ENCODE measurements at regions not wholly inside any gene's neighbourhood (a gene's known extent, or its start where the extent isn't known, plus 50 kb on each side); places are given as distances from the start of the nearest gene placed in this dataset.

- Histone ChIP-seq H3K4me1 (ENCODE audit: control insufficient read depth, insufficient read depth, low read length) (peaks cover 9% of the 10 kb centered on the region), H3K27me3 (ENCODE audit: control insufficient read depth, insufficient read depth, low read length) (no peaks in the 10 kb centered on the region), H3K9me3 (replicated peaks; ENCODE audit: low read length) (no peaks in the 10 kb centered on the region), H3K36me3 (ENCODE audit: insufficient read depth, low read length) (no peaks in the 10 kb centered on the region), H3K4me3 (ENCODE audit: low read length) (no peak overlapping the region), H3K4me2 (ENCODE audit: low read length) (no peak overlapping the region), H3K9ac (ENCODE audit: low read depth, low read length) (no peak overlapping the region)
Measured at GRCh38 chr10:7025296-7025695, 385.5 kb downstream of the SFMBT2 start.

GRCh38 chr10:7015457-7015856 is 395.4 kb downstream of the SFMBT2 start:
- peaks cover 6% of the 10 kb centered on the region for H3K27me3 ChIP-seq (ENCODE audit: control insufficient read depth, insufficient read depth, low read length)
- no peaks in the 10 kb centered on the region for H3K36me3 ChIP-seq (ENCODE audit: insufficient read depth, low read length)
- no peaks in the 10 kb centered on the region for H3K4me1 ChIP-seq (ENCODE audit: control insufficient read depth, insufficient read depth, low read length)
- no peak overlapping the region for H3K4me3 ChIP-seq (ENCODE audit: low read length)
- H3K4me2 ChIP-seq (ENCODE audit: low read length), result no peak overlapping the region
- H3K9ac ChIP-seq (ENCODE audit: low read depth, low read length), result no peak overlapping the region
- no peaks in the 10 kb centered on the region for H3K9me3 ChIP-seq (replicated peaks; ENCODE audit: low read length)

- Histone ChIP-seq H3K27me3 (ENCODE audit: control insufficient read depth, insufficient read depth, low read length) (peaks cover 6% of the 10 kb centered on the region), H3K36me3 (ENCODE audit: insufficient read depth, low read length) (no peaks in the 10 kb centered on the region), H3K4me2 (ENCODE audit: low read length) (no peak overlapping the region), H3K9ac (ENCODE audit: low read depth, low read length) (no peak overlapping the region), H3K4me3 (ENCODE audit: low read length) (no peak overlapping the region), H3K9me3 (replicated peaks; ENCODE audit: low read length) (no peaks in the 10 kb centered on the region), H3K4me1 (ENCODE audit: control insufficient read depth, insufficient read depth, low read length) (no peaks in the 10 kb centered on the region)
Measured at GRCh38 chr10:7014721-7015120, 396.1 kb downstream of the SFMBT2 start.

- H3K36me3 ChIP-seq (ENCODE audit: insufficient read depth, low read length), result no peaks in the 10 kb centered on the region
- no peaks in the 10 kb centered on the region for H3K4me1 ChIP-seq (ENCODE audit: control insufficient read depth, insufficient read depth, low read length)
- no peaks in the 10 kb centered on the region for H3K9me3 ChIP-seq (replicated peaks; ENCODE audit: low read length)
- H3K4me2 ChIP-seq (ENCODE audit: low read length), result no peak overlapping the region
- H3K4me3 ChIP-seq (ENCODE audit: low read length), result no peak overlapping the region
- H3K27me3 ChIP-seq (ENCODE audit: control insufficient read depth, insufficient read depth, low read length), result peaks cover 5% of the 10 kb centered on the region
- no peak overlapping the region for H3K9ac ChIP-seq (ENCODE audit: low read depth, low read length)
Measured at GRCh38 chr10:7011994-7012393, 398.8 kb downstream of the SFMBT2 start.

GRCh38 chr10:7008645-7009044 is 402.2 kb downstream of the SFMBT2 start:
- Histone ChIP-seq H3K4me3 (ENCODE audit: low read length) (no peak overlapping the region), H3K9ac (ENCODE audit: low read depth, low read length) (no peak overlapping the region), H3K27me3 (ENCODE audit: control insufficient read depth, insufficient read depth, low read length) (peaks cover 6% of the 10 kb centered on the region), H3K4me1 (ENCODE audit: control insufficient read depth, insufficient read depth, low read length) (no peaks in the 10 kb centered on the region), H3K4me2 (ENCODE audit: low read length) (no peak overlapping the region), H3K9me3 (replicated peaks; ENCODE audit: low read length) (no peaks in the 10 kb centered on the region), H3K36me3 (ENCODE audit: insufficient read depth, low read length) (no peaks in the 10 kb centered on the region)

GRCh38 chr10:7007600-7008190 is 403.1 kb downstream of the SFMBT2 start:
- no peak overlapping the region for H3K4me2 ChIP-seq (ENCODE audit: low read length)
- no peaks in the 10 kb centered on the region for H3K9me3 ChIP-seq (replicated peaks; ENCODE audit: low read length)
- H3K4me3 ChIP-seq (ENCODE audit: low read length), result no peak overlapping the region
- H3K4me1 ChIP-seq (ENCODE audit: control insufficient read depth, insufficient read depth, low read length), result no peaks in the 10 kb centered on the region
- H3K36me3 ChIP-seq (ENCODE audit: insufficient read depth, low read length), result no peaks in the 10 kb centered on the region
- H3K9ac ChIP-seq (ENCODE audit: low read depth, low read length), result no peak overlapping the region
- H3K27me3 ChIP-seq (ENCODE audit: control insufficient read depth, insufficient read depth, low read length), result peaks cover 6% of the 10 kb centered on the region

GRCh38 chr10:7006566-7006965 is 404.3 kb downstream of the SFMBT2 start:
- no peaks in the 10 kb centered on the region for H3K4me1 ChIP-seq (ENCODE audit: control insufficient read depth, insufficient read depth, low read length)
- no peak overlapping the region for H3K4me2 ChIP-seq (ENCODE audit: low read length)
- H3K9ac ChIP-seq (ENCODE audit: low read depth, low read length), result no peak overlapping the region
- H3K27me3 ChIP-seq (ENCODE audit: control insufficient read depth, insufficient read depth, low read length), result peaks cover 6% of the 10 kb centered on the region
- no peaks in the 10 kb centered on the region for H3K9me3 ChIP-seq (replicated peaks; ENCODE audit: low read length)
- H3K36me3 ChIP-seq (ENCODE audit: insufficient read depth, low read length), result no peaks in the 10 kb centered on the region
- H3K4me3 ChIP-seq (ENCODE audit: low read length), result no peak overlapping the region

GRCh38 chr10:7003831-7004395 is 406.9 kb downstream of the SFMBT2 start:
- Histone ChIP-seq H3K4me1 (ENCODE audit: control insufficient read depth, insufficient read depth, low read length) (no peaks in the 10 kb centered on the region), H3K4me3 (ENCODE audit: low read length) (no peak overlapping the region), H3K4me2 (ENCODE audit: low read length) (no peak overlapping the region), H3K27me3 (ENCODE audit: control insufficient read depth, insufficient read depth, low read length) (peaks cover 12% of the 10 kb centered on the region), H3K9ac (ENCODE audit: low read depth, low read length) (no peak overlapping the region), H3K36me3 (ENCODE audit: insufficient read depth, low read length) (no peaks in the 10 kb centered on the region), H3K9me3 (replicated peaks; ENCODE audit: low read length) (no peaks in the 10 kb centered on the region)

GRCh38 chr10:7000061-7000460 is 410.8 kb downstream of the SFMBT2 start:
- no peaks in the 10 kb centered on the region for H3K9me3 ChIP-seq (replicated peaks; ENCODE audit: low read length)
- H3K4me2 ChIP-seq (ENCODE audit: low read length), result no peak overlapping the region
- no peaks in the 10 kb centered on the region for H3K4me1 ChIP-seq (ENCODE audit: control insufficient read depth, insufficient read depth, low read length)
- H3K36me3 ChIP-seq (ENCODE audit: insufficient read depth, low read length), result no peaks in the 10 kb centered on the region
- H3K9ac ChIP-seq (ENCODE audit: low read depth, low read length), result no peak overlapping the region
- no peak overlapping the region for H3K4me3 ChIP-seq (ENCODE audit: low read length)
- H3K27me3 ChIP-seq (ENCODE audit: control insufficient read depth, insufficient read depth, low read length), result peaks cover 11% of the 10 kb centered on the region

GRCh38 chr10:6999232-6999925 is 411.5 kb downstream of the SFMBT2 start:
- Histone ChIP-seq H3K27me3 (ENCODE audit: control insufficient read depth, insufficient read depth, low read length) (peaks cover 11% of the 10 kb centered on the region), H3K4me3 (ENCODE audit: low read length) (no peak overlapping the region), H3K4me1 (ENCODE audit: control insufficient read depth, insufficient read depth, low read length) (no peaks in the 10 kb centered on the region), H3K9ac (ENCODE audit: low read depth, low read length) (no peak overlapping the region), H3K36me3 (ENCODE audit: insufficient read depth, low read length) (no peaks in the 10 kb centered on the region), H3K4me2 (ENCODE audit: low read length) (no peak overlapping the region), H3K9me3 (replicated peaks; ENCODE audit: low read length) (no peaks in the 10 kb centered on the region)

GRCh38 chr10:6997509-6997908 is 413.3 kb downstream of the SFMBT2 start:
- H3K9me3 ChIP-seq (replicated peaks; ENCODE audit: low read length), result no peaks in the 10 kb centered on the region
- H3K36me3 ChIP-seq (ENCODE audit: insufficient read depth, low read length), result no peaks in the 10 kb centered on the region
- H3K4me1 ChIP-seq (ENCODE audit: control insufficient read depth, insufficient read depth, low read length), result no peaks in the 10 kb centered on the region
- no peak overlapping the region for H3K9ac ChIP-seq (ENCODE audit: low read depth, low read length)
- H3K4me2 ChIP-seq (ENCODE audit: low read length), result no peak overlapping the region
- H3K4me3 ChIP-seq (ENCODE audit: low read length), result no peak overlapping the region
- H3K27me3 ChIP-seq (ENCODE audit: control insufficient read depth, insufficient read depth, low read length), result peaks cover 11% of the 10 kb centered on the region

GRCh38 chr10:6996431-6996830 is 414.4 kb downstream of the SFMBT2 start:
- Histone ChIP-seq H3K4me1 (ENCODE audit: control insufficient read depth, insufficient read depth, low read length) (no peaks in the 10 kb centered on the region), H3K9ac (ENCODE audit: low read depth, low read length) (no peak overlapping the region)

More at GRCh38 chr10:6996431-6996830, 414.4 kb downstream of the SFMBT2 start:
- Histone ChIP-seq H3K36me3 (ENCODE audit: insufficient read depth, low read length) (no peaks in the 10 kb centered on the region), H3K4me2 (ENCODE audit: low read length) (no peak overlapping the region), H3K4me3 (ENCODE audit: low read length) (no peak overlapping the region), H3K27me3 (ENCODE audit: control insufficient read depth, insufficient read depth, low read length) (peaks cover 11% of the 10 kb centered on the region), H3K9me3 (replicated peaks; ENCODE audit: low read length) (no peaks in the 10 kb centered on the region)

Measured in skeletal muscle satellite cell (primary cell).